HL-60/S4 treated with phorbol 12-myristate 13-acetate at 8.2 ng/mL for 4 days and 3 days (cell line): ENCODE measurements at regions not wholly inside any gene's neighbourhood (a gene's known extent, or its start where the extent isn't known, plus 50 kb on each side); places are given as distances from the start of the nearest gene placed in this dataset.

Experiments used
- in situ Hi-C: fragments of 300-500 bp; cut with MboI; formaldehyde crosslinking; loops from 2 replicates; pipeline ENCODE4 v1.15.0; 2022; ENCODE audit warnings: low sequenced_read_pairs

GRCh38 chr1:101653482-101653946 lies 343.2 kb downstream of the OLFM3 start:
- in situ Hi-C loops, result no loop called here

- in situ Hi-C loops, result no loop called here
These were observed 332.0 kb downstream of the OLFM3 start for GRCh38 chr1:101664726-101665125.

DNA sequence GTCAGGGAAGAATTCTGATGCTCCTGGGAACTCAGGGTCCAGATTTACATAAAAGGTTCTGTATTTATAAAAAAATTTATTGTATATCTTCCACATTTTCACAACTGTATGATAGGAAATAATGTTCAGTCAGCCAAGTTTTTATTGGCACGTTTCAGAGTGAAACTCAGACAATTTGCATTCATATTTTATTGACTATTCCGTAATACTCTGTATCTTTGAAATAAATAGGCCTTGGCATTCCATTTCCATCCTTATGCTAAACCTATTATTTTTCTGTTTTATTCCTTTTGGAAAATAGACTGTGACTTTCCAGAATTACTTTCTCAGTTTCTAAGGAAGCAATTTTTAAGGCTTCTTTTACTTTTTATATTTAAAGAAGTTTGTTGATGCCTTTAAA lies 329.0 kb downstream of the OLFM3 start:
- in situ Hi-C loops, result no loop called here

GRCh38 chr1:101683136-101683535 lies 313.6 kb downstream of the OLFM3 start:
- in situ Hi-C loops, result no loop called here

DNA sequence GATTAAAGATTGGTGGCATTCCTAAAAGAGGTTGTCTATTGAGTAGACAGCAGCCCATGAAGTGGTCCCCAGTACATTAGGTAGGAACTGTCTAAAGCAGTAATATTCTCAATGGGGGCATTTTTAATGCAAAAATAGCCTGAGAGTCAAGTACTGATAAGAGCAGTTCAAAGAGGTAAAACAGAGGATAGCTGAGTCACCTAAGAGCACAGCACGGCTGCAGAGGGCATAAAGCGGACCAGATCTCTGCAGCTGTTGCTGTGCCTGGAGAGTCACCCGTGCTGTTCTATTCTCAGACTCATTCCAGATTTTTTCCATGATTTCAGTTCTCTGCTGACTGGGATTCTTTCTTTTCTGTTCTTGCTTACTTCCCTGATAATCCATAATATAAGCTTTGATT lies 313.2 kb downstream of the OLFM3 start:
- in situ Hi-C loops, result no loop called here

GRCh38 chr1:101697072-101697471 lies 299.7 kb downstream of the OLFM3 start:
- in situ Hi-C loops, result no loop called here

DNA sequence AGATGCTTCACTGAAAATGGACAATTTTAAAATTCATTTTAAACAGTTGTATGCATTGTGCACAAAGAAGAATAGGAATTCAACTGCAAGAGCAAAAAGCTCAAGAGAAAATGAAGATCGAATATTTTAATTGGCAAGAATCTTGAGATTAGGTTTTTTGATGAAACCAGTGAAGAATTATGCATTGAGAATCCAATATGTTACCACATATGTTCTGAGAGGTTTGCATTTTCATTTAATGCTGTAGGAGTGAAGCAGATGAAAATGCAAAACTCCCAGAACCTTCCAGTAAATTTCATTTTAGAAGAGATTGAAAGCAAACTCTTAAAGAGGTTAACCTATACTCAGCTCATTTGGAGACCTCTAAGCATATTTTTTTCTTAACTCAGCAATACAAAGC lies 298.0 kb downstream of the OLFM3 start:
- in situ Hi-C loops, result no loop called here

DNA sequence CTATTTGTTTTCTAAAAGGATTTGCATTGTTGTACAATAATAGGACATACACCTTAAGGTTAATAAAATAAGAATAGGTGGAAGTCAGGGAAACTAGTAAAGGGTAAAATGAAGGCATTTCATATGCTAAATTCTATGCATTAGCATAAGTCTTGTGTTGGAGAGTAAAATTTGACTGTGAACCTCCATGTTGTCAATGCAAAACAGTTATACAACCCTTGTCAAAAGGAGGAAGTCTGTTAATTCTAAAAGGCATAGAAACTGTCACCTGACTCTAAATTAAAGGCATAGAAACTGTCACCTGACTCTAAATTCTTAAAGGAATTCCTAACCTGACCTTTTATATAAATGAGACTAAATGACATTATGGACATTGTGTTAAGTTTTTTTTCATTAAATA lies 291.8 kb downstream of the OLFM3 start:
- in situ Hi-C loops, result no loop called here

DNA sequence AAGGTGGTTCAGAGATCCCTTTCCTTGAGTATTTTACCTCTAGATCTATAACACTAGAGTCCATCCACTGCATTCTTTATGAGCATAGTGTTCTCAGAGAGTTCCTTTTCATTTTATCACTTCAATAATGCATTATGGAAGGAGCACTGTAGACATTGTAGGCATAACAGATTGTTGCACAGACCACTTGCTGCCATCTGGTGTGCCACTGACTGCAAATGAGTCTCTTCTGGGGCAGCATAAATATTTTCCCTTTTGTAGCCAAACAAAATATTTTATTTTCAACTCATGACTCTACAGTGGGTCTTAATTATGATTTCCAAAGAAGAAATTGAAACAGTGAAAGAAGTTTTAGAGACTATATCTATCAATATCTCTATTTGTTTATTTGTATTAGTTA lies 290.4 kb downstream of the OLFM3 start:
- in situ Hi-C loops, result no loop called here

DNA sequence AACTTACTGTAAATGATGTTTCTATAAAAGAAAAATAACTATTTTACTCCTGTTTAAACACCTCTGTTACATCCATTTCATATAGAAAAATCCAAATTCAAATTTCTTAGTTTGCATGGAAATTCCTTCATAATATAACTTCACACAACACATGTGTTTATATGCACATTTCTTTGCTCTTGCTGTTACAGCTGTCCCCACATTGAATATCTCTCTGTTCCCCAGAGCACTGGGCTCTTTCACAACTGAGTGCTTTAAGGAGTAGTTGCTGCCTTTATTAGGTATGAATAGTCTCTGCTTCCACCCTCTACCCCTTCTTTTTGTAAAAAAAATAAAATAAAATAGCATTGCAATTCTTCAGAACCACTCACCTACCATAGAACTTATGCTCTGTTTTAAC lies 287.0 kb downstream of the OLFM3 start:
- in situ Hi-C loops, result no loop called here

DNA sequence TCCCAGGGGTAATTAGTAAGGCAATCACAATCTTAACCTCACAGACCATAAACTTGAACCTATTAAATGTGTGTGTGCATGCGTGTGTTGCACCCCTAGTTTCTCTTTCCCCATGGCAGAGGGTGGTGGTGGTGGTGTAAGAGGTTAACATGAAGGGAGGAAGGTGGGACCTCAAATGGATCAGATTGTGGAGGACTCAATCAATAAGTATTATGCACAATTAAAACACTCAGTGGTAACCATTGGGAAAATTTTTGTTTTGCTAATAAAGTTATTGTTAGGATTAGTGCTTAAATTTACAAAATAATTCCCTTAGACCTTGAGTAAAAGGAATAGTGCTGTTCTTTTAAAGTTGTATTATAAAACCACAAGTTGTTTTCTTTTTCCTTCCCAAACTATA lies 283.0 kb downstream of the OLFM3 start:
- in situ Hi-C loops, result no loop called here

- in situ Hi-C loops, result no loop called here
These were observed 273.3 kb downstream of the OLFM3 start for GRCh38 chr1:101723415-101723814.

GRCh38 chr1:101728029-101728428 lies 268.7 kb downstream of the OLFM3 start:
- in situ Hi-C loops, result no loop called here

- in situ Hi-C loops, result no loop called here
These were observed 266.2 kb downstream of the OLFM3 start for GRCh38 chr1:101730559-101730958.

DNA sequence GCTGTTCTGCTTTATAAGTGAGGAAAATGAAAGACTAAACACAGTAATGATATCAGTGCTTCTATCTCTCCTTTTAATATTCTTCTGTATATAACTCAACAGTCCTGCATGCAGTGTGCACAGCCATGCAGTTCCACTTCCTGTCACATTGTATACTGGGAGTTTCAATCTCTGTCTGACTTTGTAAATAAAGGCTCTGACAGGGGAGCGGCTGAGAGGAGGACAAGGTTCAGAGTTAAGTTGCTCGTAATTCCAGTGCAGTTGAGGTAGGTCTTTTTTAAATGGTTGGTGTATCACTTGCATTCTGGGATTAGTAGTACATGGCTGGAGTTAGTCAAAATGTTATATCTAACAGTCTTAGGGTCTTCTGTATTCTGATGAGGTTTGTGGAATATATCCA lies 264.5 kb downstream of the OLFM3 start:
- in situ Hi-C loops, result no loop called here

- in situ Hi-C loops, result no loop called here
These were observed 263.4 kb downstream of the OLFM3 start for GRCh38 chr1:101733340-101733739.

DNA sequence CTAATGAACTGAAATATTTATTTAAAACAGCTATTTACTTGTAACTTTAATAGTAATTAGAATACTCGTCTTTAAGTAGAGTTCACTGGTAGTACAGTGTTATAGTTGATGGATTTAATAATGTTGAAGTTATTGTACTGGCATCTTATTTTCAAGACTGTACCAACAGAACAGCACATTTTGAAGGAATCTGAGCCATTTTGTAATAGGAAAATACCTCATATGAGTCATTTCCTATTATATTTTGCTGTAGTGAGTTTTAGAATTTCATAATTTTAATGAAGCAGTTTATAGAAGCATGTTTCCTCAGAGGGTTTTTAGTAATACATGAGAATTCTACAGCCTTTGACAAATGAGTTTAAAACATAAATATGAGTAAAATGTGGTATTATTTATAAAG lies 258.3 kb downstream of the OLFM3 start:
- in situ Hi-C loops, result no loop called here

- in situ Hi-C loops, result no loop called here
These were observed 257.6 kb downstream of the OLFM3 start for GRCh38 chr1:101739146-101739545.

GRCh38 chr1:101739826-101740330 lies 256.8 kb downstream of the OLFM3 start:
- in situ Hi-C loops, result no loop called here

DNA sequence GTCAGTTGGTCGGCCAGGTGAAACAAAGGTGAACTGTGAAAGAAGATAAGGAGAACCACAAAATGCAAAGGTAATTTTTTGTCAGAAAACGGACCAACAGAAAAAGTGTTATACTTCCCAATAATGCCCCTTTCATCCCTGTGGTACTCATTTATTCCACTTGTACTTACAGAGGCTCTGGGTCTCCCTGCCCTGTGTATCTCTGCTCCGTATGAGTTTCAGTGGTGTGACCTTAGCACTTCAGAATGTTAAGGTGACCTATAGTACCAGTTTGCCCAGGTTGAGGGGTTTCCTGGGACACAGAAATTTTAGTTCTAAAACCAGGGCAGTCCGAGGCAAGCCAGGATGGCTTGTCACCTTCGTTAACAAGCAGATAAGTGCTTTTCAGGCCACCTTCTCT lies 254.8 kb downstream of the OLFM3 start:
- in situ Hi-C loops, result no loop called here

DNA sequence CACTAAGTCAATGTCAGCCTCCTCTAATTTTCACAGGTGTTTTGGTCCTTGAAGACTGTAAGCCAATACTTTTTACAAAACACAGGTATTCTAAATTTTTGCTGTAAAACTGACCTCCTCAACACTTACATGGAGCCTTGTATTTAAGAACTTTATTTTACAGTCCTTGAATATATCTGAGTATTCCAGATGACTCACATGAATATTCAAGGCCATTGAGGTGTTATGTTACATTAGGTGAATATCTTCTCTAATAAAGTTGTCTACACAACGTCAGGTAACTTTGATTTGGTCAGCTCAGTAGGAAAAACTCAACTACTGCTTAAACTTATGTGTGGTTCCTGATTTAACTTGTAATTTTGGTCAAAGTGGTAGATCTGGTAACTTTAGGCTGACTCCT lies 254.2 kb downstream of the OLFM3 start:
- in situ Hi-C loops, result no loop called here

- in situ Hi-C loops, result no loop called here
These were observed 251.0 kb downstream of the OLFM3 start for GRCh38 chr1:101745551-101746270.

DNA sequence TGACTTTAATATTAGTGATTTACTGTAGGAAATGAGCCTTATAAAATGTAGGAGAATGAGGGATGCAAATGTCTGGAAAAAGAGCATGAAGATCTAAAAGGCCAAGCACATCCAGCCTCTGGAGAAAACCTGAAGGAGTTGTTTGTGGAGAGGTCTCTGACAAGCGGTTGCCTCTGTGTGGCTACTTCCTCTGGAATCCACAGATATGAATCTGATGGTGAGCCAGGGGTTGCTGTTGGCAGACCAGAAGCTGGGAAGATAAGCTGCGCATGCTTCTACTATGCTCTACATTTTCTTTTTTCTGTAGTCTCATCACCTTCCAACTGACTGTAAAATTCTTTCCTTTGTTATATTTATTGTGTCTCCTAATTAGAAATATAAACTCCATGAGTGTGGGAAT lies 248.6 kb downstream of the OLFM3 start:
- in situ Hi-C loops, result no loop called here
